Adrenal gland (tissue), 9 donors: ENCODE measurements at regions not wholly inside any gene's neighbourhood (a gene's known extent, or its start where the extent isn't known, plus 50 kb on each side); places are given as distances from the start of the nearest gene placed in this dataset.

Experiments
- DNase-seq, 7 donors: peaks; one replicate each; pipeline ENCODE4 v3.0.0-alpha.2; 2019 to 2020
- H3K27ac ChIP-seq, 5 donors: fragments of 200-600 bp; sonication (generic) in 4 of 5; 1 replicate in 3 of 5; 2 replicates in 2 of 5; pipeline versions ENCODE4 v1.5.1 to v1.8.0; 2016 to 2020; ENCODE audit warnings: mild to moderate bottlenecking in 1 of 5
- H3K27me3 ChIP-seq: fragments of 200-600 bp; 2 replicates; pipeline ENCODE4 v1.8.0; 2021
- H3K36me3 ChIP-seq, 2 donors: fragments of 200-600 bp; replicated peaks in 1 of 2; 1 replicate in 1 of 2; 2 replicates in 1 of 2; pipeline versions ENCODE4 v1.5.1 to v1.8.0; 2018 to 2022
- H3K4me1 ChIP-seq, 2 donors: fragments of 200-600 bp; replicated peaks in 1 of 2; 1 replicate in 1 of 2; 2 replicates in 1 of 2; pipeline versions ENCODE4 v1.5.1 to v1.8.0; 2018 to 2021
- H3K4me3 ChIP-seq, 4 donors: fragments of 200-600 bp; sonication (generic) in 3 of 4; one replicate each; pipeline ENCODE4 v1.5.1; 2016 to 2018
- H3K9me3 ChIP-seq, 3 donors: fragments of 200-600 bp; sonication (generic) in 1 of 3; replicated peaks in 1 of 3; 1 replicate in 2 of 3; 2 replicates in 1 of 3; pipeline versions ENCODE4 v1.5.1 to v1.8.0; 2016 to 2021
- CTCF ChIP-seq, 6 experiments: fragments of 450-650 bp in 4 of 6; fragments of 200-600 bp in 2 of 6; sonication (generic) in 1 of 6; IDR thresholded peaks; 1 replicate in 5 of 6; 2 replicates in 1 of 6; pipeline versions ENCODE4 v1.5.1 to v1.8.0; 2016 to 2021; ENCODE audit warnings: antibody characterized with exemption in 6 of 6, mild to moderate bottlenecking in 2 of 6, moderate library complexity in 1 of 6
- POLR2A ChIP-seq, 2 donors: fragments of 450-650 bp; IDR thresholded peaks; one replicate each; pipeline ENCODE4 v1.6.1; 2017; ENCODE audit warnings: antibody characterized with exemption in 2 of 2, mild to moderate bottlenecking in 2 of 2, moderate library complexity in 1 of 2
- WGBS, 4 donors: extraction: QIAGEN DNeasy Blood & Tissue Kit in 2 of 4; methylation state at CpG; one replicate each; pipeline versions ENCODE4 v1.1.5 to v1.1.7; 2013 to 2017; 5-methylcytosine and 5-hydroxymethylcytosine counted together
- intact Hi-C, 2 donors: fragments of 100-400 bp; cut with DNase I; formaldehyde crosslinking; loops; one replicate each; pipeline versions ENCODE4 v1.14.1 to v1.15.0; 2022 to 2023
- donor health status: healthy with polysubstance abuse.
- donor health status: Bipolar disorder and iron deficiency.
- donor health status: DM: yes; HTN: yes; CAD: no.
- donor health status: DM: no; HTN: no; CAD: no.
- donor health status: DM: no; HTN: no; CAD: no.

GRCh38 chr18:66222174-66222573 lies 381.7 kb downstream of the CDH19 start:
- no peak for DNase-seq
- Histone ChIP-seq H3K4me3 (no peak overlapping the region), H3K27ac (no peak overlapping the region), H3K36me3 (no peaks in the 10 kb centered on the region), H3K4me1 (no peaks in the 10 kb centered on the region), H3K27me3 (no peaks in the 10 kb centered on the region), H3K9me3 (no peaks in the 10 kb centered on the region)
- intact Hi-C loops, result no loop called here
- TF ChIP-seq POLR2A (IDR thresholded peaks at IDR 0.05), result no peak
- TF ChIP-seq CTCF (IDR thresholded peaks at IDR 0.05), result no peak
- 64 to 90% (median 80%) methylated on average over 1 of the region's 1 CpG for WGBS, 4 donors

- 70 to 85% (median 77%) methylated on average over 2 of the region's 2 CpGs for WGBS, 4 donors
- no peak for DNase-seq
- Histone ChIP-seq H3K4me1 (no peaks in the 10 kb centered on the region), H3K27ac (no peak overlapping the region), H3K9me3 (no peaks in the 10 kb centered on the region), H3K4me3 (no peak overlapping the region), H3K27me3 (no peaks in the 10 kb centered on the region), H3K36me3 (no peaks in the 10 kb centered on the region)
- intact Hi-C loops, result no loop called here
- no peak for TF ChIP-seq POLR2A (IDR thresholded peaks at IDR 0.05)
- no peak for TF ChIP-seq CTCF (IDR thresholded peaks at IDR 0.05)
Measured at GRCh38 chr18:66219817-66220216, 384.1 kb downstream of the CDH19 start.

DNA sequence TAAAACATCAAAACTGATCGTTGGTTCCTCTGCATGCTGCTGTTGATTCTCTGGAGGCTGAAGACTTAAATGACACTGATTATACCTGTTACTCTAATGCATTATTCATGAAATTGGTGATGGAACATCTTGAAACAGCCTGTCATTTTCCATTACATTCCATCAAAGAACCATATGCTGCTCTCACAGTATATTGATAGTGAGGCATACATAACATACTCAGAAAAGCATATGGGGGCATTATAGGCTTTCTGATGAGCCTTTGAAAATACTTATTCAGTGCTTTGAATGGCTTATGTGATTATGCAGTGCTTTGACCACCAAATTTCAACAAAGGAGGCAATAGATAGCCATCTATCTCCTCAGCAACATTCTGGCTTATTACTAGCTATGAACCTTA lies 392.1 kb downstream of the CDH19 start:
- intact Hi-C loops, result no loop called here
- no peaks in the 10 kb centered on the region for H3K36me3 ChIP-seq

DNA sequence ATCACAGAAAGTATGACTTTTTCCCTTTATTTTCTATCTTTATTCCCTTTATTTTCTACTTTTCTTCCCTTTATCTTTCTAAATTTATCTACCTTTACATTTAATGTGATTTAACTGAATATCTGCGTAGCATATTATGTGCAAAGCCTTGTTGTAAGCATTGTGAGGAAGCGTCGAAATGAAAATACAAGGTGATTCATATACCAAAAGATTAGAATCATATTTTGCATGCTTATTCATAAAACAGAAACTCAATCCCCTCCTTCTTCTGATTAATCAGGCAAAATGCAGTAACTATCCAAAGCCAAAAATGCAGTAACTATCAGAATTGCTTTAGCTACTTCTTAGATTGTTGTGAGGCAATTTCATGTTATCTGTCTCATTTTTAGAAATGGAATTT lies 393.0 kb downstream of the CDH19 start:
- no peaks in the 10 kb centered on the region for H3K9me3 ChIP-seq

More for the DNA sequence above, 392.1 kb downstream of the CDH19 start:
- TF ChIP-seq POLR2A (IDR thresholded peaks at IDR 0.05), result no peak
- no peak for TF ChIP-seq CTCF (IDR thresholded peaks at IDR 0.05)
- no peaks in the 10 kb centered on the region for H3K27me3 ChIP-seq
- H3K27ac ChIP-seq, result no peak overlapping the region
- no peak overlapping the region for H3K4me3 ChIP-seq
- no peaks in the 10 kb centered on the region for H3K4me1 ChIP-seq
- WGBS, 4 donors, result 42 to 73% (median 51%) methylated on average over 1 of the region's 1 CpG
- H3K9me3 ChIP-seq, result no peaks in the 10 kb centered on the region
- no peak for DNase-seq

More for the DNA sequence above, 393.0 kb downstream of the CDH19 start:
- no peaks in the 10 kb centered on the region for H3K27me3 ChIP-seq
- no peak overlapping the region for H3K4me3 ChIP-seq
- 80 to 89% (median 83%) methylated on average over 3 of the region's 3 CpGs for WGBS, 4 donors
- intact Hi-C loops, result no loop called here
- TF ChIP-seq CTCF (IDR thresholded peaks at IDR 0.05), result no peak
- no peak for TF ChIP-seq POLR2A (IDR thresholded peaks at IDR 0.05)
- no peak for DNase-seq
- no peaks in the 10 kb centered on the region for H3K36me3 ChIP-seq
- no peaks in the 10 kb centered on the region for H3K4me1 ChIP-seq
- no peak overlapping the region for H3K27ac ChIP-seq
